Muscle of back (tissue), 3 donors: ENCODE measurements at regions not wholly inside any gene's neighbourhood (a gene's known extent, or its start where the extent isn't known, plus 50 kb on each side); places are given as distances from the start of the nearest gene placed in this dataset.
"Not testable (repeated sequence)": the region's sequence is repeated elsewhere in the genome, so short reads cannot be mapped to it uniquely, and the experiment has no call there.

Experiments
- DNase-seq, 3 donors: peaks; one replicate each; pipeline versions ENCODE4 v3.0.0 to v3.0.0-alpha.2; 2013

DNA sequence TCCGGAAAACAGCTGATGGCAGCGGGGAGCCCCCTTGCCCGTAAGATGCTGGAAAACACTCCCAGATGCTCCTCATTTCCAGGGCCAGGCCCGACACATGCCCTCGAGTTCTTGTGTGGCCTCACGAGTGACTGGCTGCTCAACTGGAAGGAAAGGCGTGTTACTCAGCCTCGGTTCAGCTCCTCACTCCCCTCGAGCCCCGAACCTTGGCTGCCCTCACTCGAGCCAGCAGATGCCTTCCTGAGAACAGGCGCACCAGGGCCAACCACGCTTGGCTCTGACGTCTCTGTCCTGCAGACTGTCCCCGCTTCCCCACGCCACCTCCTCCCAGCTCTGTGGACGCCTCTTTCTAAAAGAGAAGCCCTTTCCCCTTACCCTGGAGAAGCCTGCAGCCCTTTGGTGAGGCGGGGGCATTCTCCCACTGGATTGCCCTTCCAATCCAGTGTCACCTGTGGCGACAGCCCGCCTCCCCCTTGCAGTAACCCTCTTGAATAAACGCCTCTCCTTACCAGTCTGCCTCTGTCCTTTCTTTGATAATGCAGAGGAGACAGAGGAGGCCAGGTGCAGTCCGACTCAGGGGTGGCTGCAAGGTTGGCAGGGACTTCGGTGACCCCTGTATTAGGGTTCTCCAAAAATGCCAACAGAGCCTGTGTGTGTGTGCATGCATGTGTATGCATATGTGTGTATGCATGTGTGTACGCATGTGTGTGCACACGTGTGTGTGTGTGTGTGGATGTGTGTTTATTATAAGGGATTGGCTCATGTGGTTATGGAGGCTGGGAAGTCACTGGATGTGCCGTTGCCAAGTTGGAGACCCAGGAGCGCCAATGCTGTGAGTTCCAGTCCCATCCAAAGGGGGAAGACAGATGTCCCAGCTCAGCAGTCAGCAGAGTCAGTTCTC lies 166.3 kb downstream of the KIF26A start:
- no peak for DNase-seq

DNA sequence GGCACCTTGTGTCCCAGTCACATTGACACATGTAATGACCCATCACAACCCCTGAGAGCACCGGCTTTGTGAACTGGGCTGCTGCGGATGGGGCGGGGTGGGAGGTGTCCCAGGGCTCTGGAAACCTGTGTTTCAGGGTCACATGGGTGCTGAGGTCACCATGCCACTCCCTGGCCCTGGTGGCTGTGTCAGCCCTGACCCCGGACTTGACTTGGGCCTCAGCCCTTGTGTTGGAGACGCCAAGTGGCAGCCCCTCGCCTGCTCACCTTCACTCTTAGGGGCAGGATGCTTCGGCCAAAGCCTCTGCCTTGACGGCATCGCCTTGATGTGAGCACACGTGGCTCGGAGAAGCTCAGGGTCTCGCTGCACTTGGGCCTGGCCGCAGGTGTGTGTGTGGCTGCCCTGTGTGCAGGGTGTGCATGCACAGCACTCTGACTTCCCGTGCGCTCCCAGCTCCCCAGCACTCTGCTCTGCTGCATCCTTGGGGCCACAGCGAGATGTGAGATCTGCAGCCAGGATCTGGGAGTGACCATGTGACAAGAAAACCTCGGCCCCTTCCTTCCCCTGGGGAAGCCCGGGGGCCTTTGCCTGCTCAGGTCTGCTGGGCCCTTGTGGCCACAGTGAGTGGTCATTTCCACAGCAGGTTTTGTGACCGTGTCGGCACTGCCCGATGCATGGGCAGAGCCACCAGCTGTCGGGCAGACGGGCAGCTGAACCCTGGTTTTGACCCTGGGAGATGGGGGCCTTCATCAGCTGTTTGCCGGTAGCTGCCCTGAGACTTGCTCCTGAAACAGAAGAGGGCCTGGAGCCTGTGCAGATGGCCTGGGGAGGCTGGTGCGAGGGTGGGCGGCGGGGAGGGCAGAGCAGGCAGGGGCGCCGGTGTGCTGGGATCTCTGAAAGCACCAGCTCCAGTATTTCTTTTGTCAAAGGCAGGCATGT lies 167.4 kb downstream of the KIF26A start:
- no peak for DNase-seq

DNA sequence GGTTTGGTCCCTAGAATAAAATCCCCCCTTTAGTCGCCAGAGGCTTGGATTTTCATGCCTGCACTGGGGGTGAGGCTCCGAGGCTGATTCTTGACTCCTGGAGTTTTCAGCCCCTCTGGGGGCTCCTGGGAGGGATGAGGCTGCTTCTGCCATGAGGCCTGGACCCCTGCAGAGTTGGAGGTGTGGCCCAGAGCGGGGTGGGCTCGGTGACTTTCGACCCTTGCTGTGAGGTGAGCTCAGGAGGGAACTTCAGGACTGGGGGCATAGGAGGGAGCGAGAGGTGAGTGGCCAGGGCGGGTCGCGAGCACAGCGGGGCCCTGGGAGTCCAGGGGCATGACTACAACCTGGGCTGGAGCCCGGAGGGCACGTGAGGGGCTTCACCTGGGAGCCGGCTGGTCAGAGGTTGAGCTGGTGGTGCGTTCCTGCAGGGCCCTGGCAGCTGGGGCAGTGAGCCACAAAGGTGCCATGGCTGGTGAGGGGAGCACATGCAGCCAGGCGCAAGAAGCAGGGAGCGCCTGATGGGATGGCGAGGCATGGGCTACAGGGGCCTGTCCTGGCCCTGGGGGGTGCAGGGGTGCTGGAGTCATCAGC lies 168.2 kb downstream of the KIF26A start:
- no peak for DNase-seq

DNA sequence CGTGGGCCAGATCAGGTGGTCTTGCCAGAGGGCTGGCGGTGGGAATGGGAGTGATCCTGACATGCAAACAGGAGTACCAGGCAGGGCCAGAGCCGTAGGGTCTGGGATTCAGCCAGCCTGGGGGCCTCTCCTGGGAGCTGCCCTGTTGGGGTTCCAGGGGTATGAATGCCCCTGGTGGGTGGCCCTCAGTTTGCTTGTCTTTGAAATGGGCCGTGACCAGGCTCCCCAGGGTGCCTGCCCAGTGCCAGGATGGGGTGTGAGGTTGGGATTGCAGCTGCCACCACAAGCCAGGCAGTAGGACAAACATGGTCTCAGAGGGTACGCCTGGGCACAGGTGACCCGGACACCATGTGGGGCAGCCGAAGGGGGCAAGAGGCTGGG lies 168.8 kb downstream of the KIF26A start:
- no peak for DNase-seq

DNA sequence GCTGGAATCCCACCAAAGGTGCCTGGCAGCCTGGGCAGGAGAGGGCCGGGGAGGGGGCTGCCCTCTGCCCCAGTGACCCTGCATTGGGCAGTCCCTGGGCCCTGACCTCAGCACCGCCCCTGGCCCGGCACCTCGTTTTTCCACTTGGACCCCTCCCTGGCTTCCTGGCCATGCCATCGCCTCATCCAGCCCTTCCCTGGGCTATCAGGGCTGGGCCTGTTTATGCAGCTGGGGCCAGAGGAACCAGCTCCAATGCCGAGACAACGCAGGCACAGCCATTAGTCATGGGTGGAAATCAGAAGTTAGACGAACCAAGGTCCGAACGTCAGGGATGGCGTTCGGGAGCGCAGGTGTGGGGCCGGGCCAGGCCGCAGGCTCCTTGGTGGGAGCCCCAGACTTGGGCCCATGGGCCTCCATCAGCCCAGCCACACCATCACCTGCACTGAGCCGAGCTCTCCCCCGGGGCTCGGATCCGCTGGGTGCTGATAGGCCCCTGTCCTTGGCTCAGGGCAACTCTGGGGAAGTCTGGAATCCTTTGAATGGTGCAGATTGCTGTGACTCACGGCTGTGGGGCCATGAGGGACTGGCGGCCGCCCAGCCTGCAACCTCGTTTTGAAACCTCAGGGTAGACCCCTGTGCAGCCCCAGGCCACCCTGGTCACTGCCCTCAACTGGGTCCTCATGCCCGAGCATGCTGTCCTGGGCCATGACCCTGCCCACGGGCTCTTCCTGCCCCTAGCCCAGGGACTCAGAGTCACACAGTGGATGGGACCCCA lies 169.4 kb downstream of the KIF26A start:
- DNase-seq = no peak

DNA sequence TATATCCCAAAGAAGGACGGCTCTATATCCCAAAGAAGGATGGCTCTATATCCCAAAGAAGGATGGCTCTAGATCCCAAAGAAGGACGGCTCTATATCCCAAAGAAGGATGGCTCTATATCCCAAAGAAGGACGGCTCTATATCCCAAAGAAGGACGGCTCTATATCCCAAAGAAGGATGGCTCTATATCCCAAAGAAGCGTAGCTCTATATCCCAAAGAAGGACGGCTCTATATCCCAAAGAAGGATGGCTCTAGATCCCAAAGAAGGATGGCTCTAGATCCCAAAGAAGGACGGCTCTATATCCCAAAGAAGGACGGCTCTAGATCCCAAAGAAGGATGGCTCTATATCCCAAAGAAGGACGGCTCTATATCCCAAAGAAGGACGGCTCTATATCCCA lies 170.1 kb downstream of the KIF26A start:
- not testable (repeated sequence) for DNase-seq

DNA sequence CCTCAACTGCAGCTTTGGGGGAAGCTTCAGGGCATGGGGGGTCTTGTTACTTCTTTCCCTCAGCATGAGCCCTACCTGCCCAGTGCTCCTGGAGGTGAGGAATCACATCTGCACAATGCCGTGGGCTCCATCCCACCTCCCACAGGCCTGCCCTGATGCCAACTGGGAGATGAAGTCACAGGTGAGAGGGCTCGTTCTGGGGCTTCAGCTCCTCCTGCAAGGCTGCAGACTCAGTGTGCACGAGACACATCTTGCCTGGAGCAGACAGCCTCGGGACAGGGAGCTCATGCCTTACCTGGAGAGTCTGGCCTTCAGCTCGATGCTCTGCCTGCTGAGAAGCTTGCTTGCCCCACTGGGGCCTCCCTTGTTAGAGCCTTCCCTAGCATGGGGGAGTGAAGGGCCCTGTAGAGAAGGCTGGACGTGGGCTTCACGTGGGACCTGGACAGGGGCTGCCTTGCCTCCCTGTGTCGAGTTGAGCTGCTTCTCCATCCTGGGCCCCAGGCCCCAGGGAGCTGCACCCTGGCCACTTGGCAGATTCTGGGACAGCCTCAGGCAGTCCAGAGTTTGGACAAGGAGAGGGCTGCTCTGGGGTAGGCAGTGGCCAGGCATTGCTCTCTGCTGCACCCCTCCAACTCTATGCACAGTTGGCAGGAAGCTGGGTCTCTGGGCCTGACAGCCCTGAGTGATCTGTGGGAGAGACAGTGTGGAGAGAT lies 171.4 kb downstream of the KIF26A start:
- DNase-seq = no peak

DNA sequence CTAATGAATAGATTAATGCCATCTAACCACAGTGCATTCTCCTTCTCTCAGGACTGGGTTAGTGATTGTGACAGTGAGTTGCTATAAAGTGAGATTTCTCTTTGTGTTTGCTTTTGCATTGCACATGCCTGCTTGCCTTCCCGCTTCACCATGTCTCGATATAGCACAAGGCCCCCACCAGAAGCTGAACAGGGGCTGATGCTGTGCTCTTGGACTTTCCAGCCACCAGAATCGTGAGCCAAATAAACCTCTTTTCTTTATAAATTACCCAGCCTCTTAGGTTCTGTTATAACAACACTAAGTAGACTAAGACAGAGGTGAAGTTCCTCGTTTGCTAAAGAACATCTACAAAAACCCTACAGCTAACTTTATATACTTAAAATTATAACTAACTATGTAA lies 173.0 kb downstream of the KIF26A start:
- no peak for DNase-seq

DNA sequence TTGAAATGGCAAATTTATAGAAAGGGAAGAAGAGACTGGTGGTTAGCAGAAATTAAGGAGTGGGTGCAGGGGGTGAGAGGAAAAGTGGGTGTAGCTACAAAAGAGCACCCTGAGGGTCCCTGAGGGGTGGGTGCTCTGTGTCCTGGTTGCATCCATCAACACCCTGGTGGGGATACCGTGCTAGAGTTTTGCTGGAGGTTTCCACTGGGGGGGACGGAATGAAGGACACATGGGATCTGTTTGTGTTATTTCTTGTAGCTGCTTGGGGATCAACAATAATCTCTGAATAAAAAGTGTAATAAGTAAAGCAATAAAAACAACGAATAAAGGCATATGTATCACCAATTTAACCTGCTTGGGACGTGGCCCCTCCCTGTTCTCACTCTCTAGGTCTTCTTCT lies 175.3 kb downstream of the KIF26A start:
- DNase-seq = no peak

DNA sequence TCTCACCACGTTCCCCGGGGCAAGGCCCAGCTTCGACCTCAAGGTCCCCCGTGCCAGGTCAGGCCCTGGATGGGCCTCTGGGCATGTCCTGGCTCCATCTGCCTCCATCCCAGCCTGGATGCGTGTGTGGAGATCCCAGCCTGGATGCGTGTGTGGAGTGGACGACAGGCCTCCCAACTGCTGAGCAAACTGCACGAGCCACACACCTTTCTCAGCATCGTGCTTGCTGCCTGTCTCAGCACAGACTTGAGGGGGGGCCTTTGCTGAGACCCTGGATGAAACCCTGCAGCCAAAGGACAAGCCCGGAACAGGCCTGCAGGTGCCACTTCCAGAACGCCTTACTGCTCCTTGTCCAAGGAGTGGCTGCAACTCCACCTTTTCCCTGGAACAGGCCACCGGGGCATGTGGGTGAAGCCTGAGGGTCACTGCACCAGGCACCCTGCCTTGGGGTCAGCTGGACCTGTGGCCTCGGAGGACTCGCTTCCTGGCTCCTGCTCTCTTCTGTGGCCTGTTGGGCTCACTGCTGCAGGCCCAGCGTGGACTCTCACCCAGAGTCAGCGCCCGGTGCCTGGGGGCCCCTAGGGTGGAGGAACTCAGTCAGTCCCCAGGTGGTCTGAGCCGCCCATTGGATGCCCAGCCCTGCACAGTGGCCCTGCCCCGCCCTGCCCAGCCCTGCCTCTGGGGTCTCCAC lies 176.0 kb downstream of the KIF26A start:
- DNase-seq = no peak

DNA sequence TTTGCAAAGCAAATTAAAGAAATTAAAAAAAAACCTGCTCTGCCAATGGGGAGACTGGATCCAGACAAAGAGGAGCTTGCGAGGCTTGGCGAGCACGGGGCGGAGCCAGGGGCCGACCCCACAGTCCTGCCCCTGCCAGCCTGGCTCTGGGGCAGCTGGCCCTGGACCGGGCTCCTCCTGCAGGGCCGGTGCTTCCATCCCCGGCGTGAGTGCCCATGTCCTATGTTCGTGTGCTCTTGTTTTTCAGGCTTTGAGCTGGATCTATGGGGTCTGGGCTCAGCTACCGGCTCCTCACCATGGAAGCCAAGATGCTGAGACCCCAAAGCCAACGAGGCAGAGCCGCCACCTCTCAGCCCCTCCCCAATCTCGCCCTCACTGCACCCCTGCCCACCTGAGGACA lies 176.8 kb downstream of the KIF26A start:
- no peak for DNase-seq

DNA sequence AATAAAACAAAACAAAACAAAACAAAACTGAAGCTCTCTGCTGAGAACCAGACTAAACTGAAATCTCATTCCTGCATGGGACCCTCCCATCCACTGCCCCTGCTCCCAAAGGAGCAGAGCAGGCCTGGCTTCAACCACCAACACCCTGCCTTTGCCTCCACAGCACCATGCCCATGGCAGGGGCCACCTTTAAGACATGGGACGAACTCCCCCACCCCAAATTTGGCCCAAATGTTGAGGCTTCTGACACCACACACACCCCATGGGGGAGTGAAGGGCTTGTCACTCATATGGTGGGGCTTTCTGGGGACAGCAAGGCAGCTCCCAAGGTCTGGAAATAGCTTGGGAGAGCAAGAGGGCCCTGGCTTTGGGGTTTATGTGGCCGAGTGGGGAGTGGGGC lies 177.2 kb downstream of the KIF26A start:
- DNase-seq = no peak

DNA sequence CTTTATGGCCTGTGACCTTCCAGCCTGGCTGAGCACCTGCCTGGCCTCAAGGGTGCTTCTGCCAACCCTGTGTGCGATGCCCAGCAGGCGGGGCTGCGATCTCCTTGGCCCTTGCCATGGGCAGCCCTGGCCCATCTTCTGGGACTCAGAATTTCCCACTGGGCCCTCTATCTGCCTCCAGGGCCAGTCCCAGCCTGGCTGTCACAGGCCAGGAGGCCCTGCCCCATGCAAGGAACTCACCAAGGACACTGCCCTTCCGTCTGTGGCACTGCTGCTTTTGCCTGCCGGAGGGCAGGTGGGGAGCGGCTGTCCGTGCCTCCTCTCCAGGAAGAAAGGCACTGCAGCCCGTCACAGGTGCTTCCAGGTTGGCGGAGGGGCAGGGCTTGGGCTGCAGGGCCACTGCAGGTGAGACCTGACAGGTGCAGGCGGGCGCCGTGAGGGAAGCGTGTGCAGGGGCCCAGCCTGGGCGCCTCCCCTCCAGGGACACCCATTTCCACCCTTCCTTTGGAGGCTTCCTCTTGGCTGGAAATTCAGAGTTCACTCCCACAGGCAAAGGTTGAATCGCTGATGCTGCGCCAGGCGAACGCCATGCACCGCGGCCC lies 177.8 kb downstream of the KIF26A start:
- DNase-seq = no peak

DNA sequence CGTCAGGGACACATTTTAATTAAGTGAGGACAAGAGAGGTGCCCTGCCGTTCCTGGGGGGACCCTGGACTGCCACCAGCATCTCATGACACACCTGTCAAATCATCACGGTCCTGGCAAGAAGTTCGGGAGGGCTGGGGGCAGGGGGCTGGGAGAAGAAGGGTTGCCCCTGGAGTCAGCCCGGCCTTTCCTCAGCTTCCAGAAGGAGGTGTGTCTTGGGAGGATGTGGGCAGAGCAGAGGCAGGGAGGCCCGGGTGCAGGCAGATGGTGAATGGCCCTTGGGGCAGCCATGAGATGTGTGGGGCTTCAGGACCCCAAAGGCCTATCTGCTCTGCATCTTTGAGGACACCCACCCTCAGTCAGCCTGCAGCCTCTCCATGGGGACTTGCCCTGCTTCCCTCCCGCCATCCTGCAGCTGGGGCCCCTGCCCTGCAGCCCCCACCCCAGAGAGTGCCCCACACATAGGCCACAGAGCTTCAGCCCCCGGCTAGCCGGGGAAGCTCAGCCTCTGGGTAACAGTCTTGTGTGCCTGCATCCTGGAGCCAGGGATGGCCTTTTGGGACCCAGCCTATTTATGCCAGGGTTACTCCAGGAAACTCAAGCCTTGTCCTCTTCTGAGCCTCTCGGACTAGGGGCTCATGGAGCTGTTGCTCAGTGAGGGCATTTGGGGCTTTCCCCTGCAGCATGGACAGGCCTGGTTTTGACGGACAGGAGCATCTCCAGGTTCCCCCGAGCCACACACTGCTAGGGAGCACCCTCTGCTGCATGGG lies 178.5 kb downstream of the KIF26A start:
- DNase-seq = no peak

DNA sequence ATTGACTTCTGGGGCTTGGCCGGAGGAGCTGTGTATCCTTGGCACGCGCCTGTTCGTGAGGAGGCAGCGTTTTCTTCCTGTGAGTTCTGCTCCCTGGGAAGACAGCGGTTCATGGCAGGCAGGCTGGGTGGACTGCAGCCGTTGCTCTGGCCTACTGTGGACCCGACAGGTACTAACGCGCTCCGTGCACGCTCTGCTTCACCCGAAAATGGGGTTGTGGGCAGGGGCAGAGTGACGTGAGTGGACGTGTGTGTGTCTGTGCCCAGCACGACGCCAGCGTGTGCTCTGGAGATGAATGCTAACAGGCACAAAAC lies 179.1 kb downstream of the KIF26A start:
- no peak for DNase-seq

DNA sequence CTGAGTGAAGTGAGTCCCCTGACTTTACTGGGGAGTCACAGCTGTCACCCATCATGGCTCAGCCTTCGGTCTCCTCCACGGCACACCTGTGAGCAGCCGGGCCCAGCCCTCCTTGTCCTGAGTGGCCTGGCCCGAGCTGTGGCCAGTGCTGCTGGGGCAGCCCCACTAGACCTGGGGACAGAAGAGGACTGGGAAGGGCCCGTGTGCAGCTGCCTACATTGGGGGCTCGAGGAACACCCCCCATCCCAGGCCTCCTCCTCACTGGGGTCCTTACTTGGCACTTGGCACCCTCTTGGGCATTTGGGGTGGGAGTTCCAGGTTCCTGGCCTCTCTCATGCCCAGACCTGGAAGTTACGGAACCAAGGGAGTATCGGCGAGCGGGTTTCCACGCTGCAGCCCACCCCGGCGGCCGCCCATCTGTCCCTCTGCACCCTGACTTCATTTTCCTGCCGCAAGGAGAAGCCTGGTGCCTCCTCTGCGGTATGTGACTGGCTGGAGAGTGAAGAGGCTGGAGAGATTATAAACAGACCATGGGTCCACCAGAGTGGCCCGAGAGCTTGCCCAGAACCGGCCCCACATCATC lies 179.7 kb downstream of the KIF26A start:
- DNase-seq = no peak

DNA sequence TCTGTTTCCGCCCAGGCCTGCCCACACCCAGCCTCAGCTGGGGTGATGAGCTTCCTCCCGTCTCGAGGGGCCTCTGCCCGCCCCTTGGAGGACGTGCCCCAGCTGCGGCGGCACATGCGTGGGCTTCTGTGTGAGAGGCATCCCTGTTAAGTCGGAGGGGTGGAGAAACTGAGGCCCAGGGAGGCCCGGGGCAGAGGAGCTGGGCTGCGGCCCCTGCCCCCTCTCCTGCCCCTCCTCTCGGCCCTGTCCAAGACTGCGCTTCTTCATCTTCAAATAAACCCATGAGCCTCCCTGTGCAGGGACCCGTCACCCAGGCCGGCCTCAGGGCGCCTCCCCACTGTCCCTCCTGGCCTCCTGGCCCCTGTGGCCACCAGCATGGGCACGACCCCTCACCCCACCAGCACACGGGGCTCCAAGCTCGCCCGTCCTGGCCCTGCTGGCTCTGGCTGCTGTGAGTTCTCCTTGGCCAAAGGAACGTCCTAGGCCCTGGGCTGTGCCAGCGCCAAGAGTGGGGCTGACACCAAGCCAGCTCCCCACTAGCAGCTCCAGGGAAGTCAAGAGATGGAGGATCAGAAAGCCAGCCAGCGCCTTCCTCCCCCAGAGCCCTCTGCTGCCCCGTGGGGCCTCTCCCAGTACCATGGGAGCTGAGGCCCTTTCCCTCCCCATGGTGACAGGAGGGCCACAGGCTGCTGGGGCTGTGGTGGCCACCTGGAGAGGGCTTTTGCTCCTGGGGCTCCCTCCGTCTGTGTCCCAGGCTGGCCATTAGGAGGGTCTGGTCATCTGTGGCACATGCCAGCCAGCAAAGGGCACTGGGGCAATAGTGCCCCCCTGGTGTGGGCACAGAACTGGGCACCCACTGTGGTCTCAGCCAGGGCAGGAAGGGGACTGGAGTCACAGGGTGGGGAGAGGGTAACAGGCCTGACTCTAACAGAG lies 180.4 kb downstream of the KIF26A start:
- no peak for DNase-seq
